GM12874 (cell line): ENCODE measurements at regions not wholly inside any gene's neighbourhood (a gene's known extent, or its start where the extent isn't known, plus 50 kb on each side); places are given as distances from the start of the nearest gene placed in this dataset.

Experiments used
- CTCF ChIP-seq: IDR thresholded peaks from 2 replicates; pipeline ENCODE4 v1.5.1; 2011; ENCODE audit warnings: low read depth, mild to moderate bottlenecking, control low read depth, low read length, moderate library complexity; ENCODE audit not compliant: insufficient read depth

GRCh38 chr16:13517841-13518240 is 402.1 kb upstream of the ERCC4 start:
- TF ChIP-seq CTCF, result no peak

- TF ChIP-seq CTCF, result no peak
Measured at GRCh38 chr16:13519871-13520270, 400.1 kb upstream of the ERCC4 start.

- no peak for TF ChIP-seq CTCF
Measured at GRCh38 chr16:13521356-13521755, 398.6 kb upstream of the ERCC4 start.

- TF ChIP-seq CTCF, result no peak
Measured at GRCh38 chr16:13527332-13527731, 392.6 kb upstream of the ERCC4 start.

- TF ChIP-seq CTCF, result no peak
Measured at GRCh38 chr16:13528691-13529090, 391.3 kb upstream of the ERCC4 start.

GRCh38 chr16:13529193-13529982 is 390.6 kb upstream of the ERCC4 start:
- no peak for TF ChIP-seq CTCF

GRCh38 chr16:13540771-13541170 is 379.2 kb upstream of the ERCC4 start:
- no peak for TF ChIP-seq CTCF

- no peak for TF ChIP-seq CTCF
Measured at GRCh38 chr16:13542284-13542683, 377.7 kb upstream of the ERCC4 start.
